ENCODE measurements at regions not wholly inside any gene's neighbourhood (a gene's known extent, or its start where the extent isn't known, plus 50 kb on each side); places are given as distances from the start of the nearest gene placed in this dataset.
A peak's percentile ranks its signal among the peaks of the same experiment; 100 is the strongest.
"Not testable (repeated sequence)": the region's sequence is repeated elsewhere in the genome, so short reads cannot be mapped to it uniquely, and the experiment has no call there.

DNA sequence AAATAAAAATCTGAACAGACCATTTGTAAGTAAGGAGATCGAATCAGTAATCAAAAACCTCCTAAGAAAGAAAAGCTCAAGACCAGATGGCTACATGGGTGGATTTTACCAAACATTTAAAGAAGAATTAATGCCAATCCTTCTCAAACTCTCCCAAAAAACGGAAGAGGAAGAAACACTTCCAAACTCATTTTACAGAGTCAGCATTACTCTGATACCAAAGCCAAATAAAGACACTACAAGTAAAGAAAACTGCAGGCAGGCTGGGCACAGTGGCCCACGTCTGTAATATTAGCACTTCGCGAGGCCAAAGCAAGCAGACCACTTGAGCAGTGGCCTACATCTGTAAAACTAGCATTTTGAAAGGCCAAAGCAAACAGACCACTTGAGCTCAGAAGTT, 159.8 kb downstream of the DPY19L2 start:
- no peak for DNase-seq (ENCODE audit: low spot score)

DNA sequence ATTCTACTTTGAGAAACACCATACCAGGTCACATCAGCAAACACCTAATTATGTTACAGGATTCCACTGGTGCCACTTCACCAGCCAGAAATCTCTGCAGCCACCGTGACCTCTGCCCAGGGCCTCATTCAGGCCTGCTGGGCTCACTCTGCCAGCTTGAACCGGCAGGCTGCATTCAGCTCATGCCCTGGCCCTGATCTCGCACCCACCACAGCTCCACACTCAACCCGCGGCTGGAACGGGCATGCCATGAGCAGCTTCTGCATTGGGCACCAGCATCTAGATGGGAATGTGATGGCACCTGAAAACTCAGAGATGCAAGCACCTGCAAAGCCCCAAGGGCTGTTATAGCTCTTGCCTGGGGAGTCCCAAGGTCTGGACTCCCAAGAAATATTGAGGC, 168.7 kb downstream of the DPY19L2 start:
- DNase-seq (ENCODE audit: low spot score) = no peak

- no peak for DNase-seq (ENCODE audit: low spot score)
Measured at GRCh38 chr12:63498239-63498638, 170.1 kb downstream of the DPY19L2 start.

DNA sequence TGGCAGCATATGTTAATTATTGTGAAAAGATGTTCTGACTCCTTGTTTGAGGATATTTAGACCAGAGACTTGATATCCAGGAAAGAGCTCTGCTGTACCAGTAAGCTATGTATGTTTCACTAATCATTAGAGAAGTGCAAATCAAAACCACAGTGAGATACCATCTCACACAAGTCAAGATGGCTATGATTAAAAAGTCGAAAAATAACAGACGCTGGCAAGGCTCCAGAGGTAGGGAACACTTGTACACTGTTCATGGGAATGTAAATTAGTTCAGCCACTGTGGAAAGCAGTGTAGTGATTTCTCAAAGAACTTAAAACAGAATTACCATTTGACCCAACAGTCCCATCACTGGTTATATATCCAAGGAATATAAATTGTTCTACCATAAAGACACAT, 171.6 kb downstream of the DPY19L2 start:
- no peak for DNase-seq (ENCODE audit: low spot score)

GRCh38 chr12:63495974-63496373, 172.3 kb downstream of the DPY19L2 start:
- no peak for DNase-seq (ENCODE audit: low spot score)

DNA sequence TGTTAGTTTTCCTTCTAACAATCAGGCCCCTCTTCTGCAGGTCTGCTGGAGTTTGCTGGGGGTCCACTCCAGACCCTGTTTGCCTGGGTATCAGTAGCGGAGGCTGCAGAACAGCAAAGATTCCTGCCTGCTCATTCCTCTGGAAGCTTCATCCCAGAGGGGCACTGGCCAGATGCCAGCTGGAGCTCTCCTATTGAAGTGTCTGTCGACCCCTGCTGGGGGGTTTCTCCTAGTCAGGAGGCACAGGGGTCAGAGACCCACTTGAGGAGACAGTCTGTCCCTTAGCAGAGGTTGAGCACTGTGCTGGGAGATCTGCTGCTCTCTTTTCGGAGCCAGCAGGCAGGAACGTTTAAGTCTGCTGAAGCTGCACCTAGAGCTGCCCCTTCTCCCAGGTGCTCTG, 174.9 kb downstream of the DPY19L2 start:
- not testable (repeated sequence) for DNase-seq (ENCODE audit: low spot score)

DNA sequence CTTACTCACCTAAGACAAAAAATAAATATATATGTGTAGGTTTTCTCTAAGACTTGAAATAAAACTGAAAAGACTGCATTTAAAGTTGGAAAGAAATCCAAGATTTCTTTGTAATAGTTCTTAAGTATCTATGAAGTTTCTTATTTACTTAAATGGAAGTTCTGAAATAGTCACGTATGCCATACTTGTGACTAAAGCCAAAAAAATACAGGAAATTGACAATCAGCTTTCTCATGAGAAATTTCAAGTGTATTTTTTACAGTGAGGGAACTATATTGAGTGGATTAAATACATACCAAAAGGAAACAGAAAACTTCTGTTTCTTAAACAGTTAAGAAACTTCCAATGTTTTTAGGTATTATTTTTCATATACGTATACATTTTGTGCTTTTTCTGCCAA, 188.1 kb downstream of the DPY19L2 start:
- no peak for DNase-seq (ENCODE audit: low spot score)

GRCh38 chr12:63470161-63470560, 198.1 kb downstream of the DPY19L2 start:
- DNase-seq (ENCODE audit: low spot score) = no peak

- no peak for DNase-seq (ENCODE audit: low spot score)
Measured at GRCh38 chr12:63467951-63468350, 200.3 kb downstream of the DPY19L2 start.

GRCh38 chr12:63457857-63458256, 210.4 kb downstream of the DPY19L2 start:
- no peak for DNase-seq (ENCODE audit: low spot score)

DNA sequence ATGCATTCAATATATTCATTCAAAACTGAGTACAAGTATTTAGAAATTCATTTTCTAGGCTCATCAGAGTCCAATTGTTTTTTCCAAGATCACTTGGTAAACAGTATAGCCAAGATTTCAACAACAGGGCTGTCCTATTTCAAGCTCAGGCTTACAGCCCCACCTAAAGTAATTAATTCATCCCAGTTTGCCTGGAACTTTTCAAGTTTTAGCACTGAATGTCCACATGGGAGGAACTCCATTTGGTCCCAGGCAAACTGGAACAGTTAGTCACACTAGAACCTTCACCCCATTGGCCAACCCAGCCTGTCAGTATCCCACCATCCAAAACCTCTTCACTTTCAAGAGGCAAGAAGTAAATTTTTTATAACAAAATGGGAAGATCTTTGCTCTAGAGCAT, 210.9 kb downstream of the DPY19L2 start:
- no peak for DNase-seq (ENCODE audit: low spot score)

- DNase-seq (ENCODE audit: low spot score) = no peak
Measured at GRCh38 chr12:63450816-63451215, 217.5 kb downstream of the DPY19L2 start.

DNA sequence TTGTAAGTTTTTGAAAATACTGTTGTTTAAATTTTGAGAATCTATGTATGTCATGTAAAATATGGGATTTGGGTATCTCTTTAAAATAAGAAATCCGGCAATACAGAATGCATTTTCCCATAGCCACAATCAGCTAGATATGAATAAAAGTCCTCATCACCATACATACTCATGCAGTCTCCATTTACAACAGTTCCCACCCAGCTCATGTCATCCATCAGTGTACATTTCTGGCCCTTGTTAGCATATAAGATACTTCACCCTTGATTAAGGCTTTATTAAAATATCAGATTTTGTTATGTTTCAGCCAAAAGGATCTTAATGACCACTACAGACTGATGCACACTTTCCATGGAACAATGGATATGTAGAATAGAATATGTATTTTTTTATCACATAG, 218.0 kb downstream of the DPY19L2 start:
- DNase-seq (ENCODE audit: low spot score) = no peak

- DNase-seq (ENCODE audit: low spot score) = no peak
Measured at GRCh38 chr12:63445224-63445880, 222.9 kb downstream of the DPY19L2 start.

GRCh38 chr12:63440048-63440447, 228.2 kb downstream of the DPY19L2 start:
- no peak for DNase-seq (ENCODE audit: low spot score)

DNA sequence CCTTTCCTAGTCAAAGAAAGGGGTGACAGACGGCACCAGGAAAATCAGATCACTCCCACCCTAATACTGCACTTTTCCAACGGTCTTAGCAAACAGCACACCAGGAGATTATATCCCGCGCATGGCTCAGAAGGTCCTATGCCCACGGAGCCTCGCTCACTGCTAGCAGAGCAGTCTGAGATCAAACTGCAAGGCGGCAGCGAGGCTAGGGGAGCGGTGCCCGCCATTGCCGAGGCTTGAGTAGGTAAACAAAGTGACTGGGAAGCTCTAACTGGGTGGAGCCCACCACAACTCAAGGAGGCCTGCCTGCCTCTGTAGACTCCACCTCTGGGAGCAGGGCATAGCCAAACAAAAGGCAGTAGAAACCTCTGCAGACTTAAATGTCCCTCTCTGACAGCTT, 233.9 kb downstream of the DPY19L2 start:
- not testable (repeated sequence) for DNase-seq (ENCODE audit: low spot score)

- DNase-seq (ENCODE audit: low spot score) = not testable (repeated sequence)
Measured at GRCh38 chr12:63427969-63428368, 240.3 kb downstream of the DPY19L2 start.

DNA sequence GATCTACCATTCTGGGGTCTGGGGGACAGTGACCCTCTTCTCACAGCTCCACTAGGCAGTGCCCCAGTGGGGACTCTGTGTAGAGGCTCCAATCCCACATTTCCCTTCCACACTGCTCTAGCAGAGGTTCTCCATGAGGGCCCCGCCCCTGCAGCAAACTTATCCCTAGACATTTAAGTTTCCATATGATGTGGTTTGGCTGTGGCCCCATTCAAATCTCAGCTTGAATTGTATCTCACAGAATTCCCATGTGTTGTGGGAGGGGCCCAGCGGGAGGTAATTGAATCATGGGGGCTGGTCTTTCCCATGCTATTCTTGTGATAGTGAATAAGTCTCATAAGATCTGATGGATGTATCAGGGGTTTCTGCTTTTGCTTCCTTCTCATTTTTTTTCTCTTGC, 241.3 kb downstream of the DPY19L2 start:
- DNase-seq (ENCODE audit: low spot score) = not testable (repeated sequence)

GRCh38 chr12:63424671-63425070, 243.6 kb downstream of the DPY19L2 start:
- no peak for DNase-seq (ENCODE audit: low spot score)

GRCh38 chr12:63423839-63424238, 244.5 kb downstream of the DPY19L2 start:
- no peak for DNase-seq (ENCODE audit: low spot score)

- DNase-seq (ENCODE audit: low spot score) = peak; percentile 58
Measured at GRCh38 chr12:63420206-63420644, 248.1 kb downstream of the DPY19L2 start.

DNA sequence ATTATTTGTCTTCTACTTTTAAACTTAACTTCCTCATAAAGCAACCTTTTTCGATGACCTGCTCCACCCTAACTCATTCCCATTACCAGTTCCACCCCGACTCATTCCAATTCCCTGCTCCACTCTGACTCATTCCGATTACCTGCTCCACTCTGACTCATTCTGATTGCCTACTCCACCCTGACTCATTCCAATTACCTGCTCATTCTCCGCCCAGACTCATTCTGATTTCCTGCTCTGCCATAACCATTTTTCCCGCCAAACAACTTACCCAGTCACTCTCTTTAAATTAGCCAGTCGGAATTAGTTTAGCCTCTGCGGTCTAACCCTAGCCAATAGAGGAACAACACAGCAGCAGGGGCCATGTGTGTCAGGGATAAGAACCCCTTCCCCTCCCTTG, 249.1 kb downstream of the DPY19L2 start:
- DNase-seq (ENCODE audit: low spot score) = no peak

- DNase-seq (ENCODE audit: low spot score) = no peak
Measured at GRCh38 chr12:63416788-63417187, 251.5 kb downstream of the DPY19L2 start.

GRCh38 chr12:63415357-63415756, 252.9 kb downstream of the DPY19L2 start:
- no peak for DNase-seq (ENCODE audit: low spot score)
